Endothelial cell of umbilical vein (primary cell): ENCODE measurements at regions not wholly inside any gene's neighbourhood (a gene's known extent, or its start where the extent isn't known, plus 50 kb on each side); places are given as distances from the start of the nearest gene placed in this dataset.

ENCODE experiments used
- CTCF ChIP-seq, 2 donors: IDR thresholded peaks; 1 replicate in 1 of 2; 2 replicates in 1 of 2; pipeline ENCODE4 v1.5.1; 2011; ENCODE audit warnings: low read length in 2 of 2, mild to moderate bottlenecking in 2 of 2, moderate library complexity in 2 of 2, control low read depth in 1 of 2, inconsistent platforms in 1 of 2, low read depth in 1 of 2; ENCODE audit not compliant: insufficient read depth in 1 of 2; ENCODE audit errors: extremely low read depth in 1 of 2
- EZH2 ChIP-seq: IDR thresholded peaks from 2 replicates; pipeline ENCODE4 v1.6.1; 2012; ENCODE audit warnings: borderline replicate concordance, low read depth, mild to moderate bottlenecking, moderate library complexity, low read length, inconsistent platforms; ENCODE audit not compliant: severe bottlenecking
- FOS ChIP-seq: IDR thresholded peaks from 2 replicates; pipeline ENCODE4 v1.6.1; 2011; ENCODE audit warnings: mild to moderate bottlenecking, low read length, moderate library complexity, borderline replicate concordance; ENCODE audit not compliant: insufficient read depth
- GATA2 ChIP-seq: IDR thresholded peaks from 2 replicates; pipeline ENCODE4 v1.7.0; 2011; ENCODE audit warnings: low read depth, mild to moderate bottlenecking, moderate library complexity, mixed read lengths, low read length; ENCODE audit not compliant: insufficient read length, insufficient read depth
- POLR2A ChIP-seq: IDR thresholded peaks from 2 replicates; pipeline ENCODE4 v1.6.1; 2012; ENCODE audit warnings: low read depth, mild to moderate bottlenecking, control low read depth, low read length
- POLR2AphosphoS5 ChIP-seq: IDR thresholded peaks from 2 replicates; pipeline ENCODE4 v1.6.1; 2012; ENCODE audit warnings: low read depth, mild to moderate bottlenecking, control low read depth, low read length, moderate library complexity; ENCODE audit not compliant: insufficient read depth

GRCh38 chr6:25012657-25013056 lies 76.9 kb upstream of the RIPOR2 start:
- TF ChIP-seq POLR2AphosphoS5: no peak
- TF ChIP-seq FOS: no peak
- TF ChIP-seq CTCF (IDR thresholded peaks at IDR 0.05; ENCODE audit: extremely low read depth in 1 of 2, insufficient read depth in 1 of 2, low read depth in 1 of 2, low read length in 2 of 2): no peak
- no peak for TF ChIP-seq POLR2A
- TF ChIP-seq GATA2: peak; percentile 16
- no peak for TF ChIP-seq EZH2
